ENCODE measurements at regions not wholly inside any gene's neighbourhood (a gene's known extent, or its start where the extent isn't known, plus 50 kb on each side); places are given as distances from the start of the nearest gene placed in this dataset.

DNA sequence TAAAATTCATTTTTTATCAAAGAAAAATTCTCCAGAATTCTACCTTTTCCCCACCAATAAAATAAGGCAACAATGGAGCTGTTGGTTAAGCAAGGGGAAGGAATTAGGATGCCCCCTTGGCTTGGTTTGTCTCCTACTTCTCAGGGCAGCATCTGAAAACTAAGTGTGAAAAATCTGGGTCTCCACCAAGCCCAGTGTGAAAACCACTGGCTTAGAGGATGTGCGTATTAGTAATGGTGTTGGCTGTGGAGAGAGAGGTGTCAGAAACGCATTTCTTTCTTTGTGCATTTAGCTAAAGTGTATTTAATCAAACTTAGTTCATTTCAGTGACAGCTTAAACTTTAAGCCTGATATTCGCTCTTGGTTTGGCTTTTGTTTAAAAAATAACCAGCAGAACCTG, 662.7 kb downstream of the MCTP2 start:
- TF ChIP-seq, protein P1, sequence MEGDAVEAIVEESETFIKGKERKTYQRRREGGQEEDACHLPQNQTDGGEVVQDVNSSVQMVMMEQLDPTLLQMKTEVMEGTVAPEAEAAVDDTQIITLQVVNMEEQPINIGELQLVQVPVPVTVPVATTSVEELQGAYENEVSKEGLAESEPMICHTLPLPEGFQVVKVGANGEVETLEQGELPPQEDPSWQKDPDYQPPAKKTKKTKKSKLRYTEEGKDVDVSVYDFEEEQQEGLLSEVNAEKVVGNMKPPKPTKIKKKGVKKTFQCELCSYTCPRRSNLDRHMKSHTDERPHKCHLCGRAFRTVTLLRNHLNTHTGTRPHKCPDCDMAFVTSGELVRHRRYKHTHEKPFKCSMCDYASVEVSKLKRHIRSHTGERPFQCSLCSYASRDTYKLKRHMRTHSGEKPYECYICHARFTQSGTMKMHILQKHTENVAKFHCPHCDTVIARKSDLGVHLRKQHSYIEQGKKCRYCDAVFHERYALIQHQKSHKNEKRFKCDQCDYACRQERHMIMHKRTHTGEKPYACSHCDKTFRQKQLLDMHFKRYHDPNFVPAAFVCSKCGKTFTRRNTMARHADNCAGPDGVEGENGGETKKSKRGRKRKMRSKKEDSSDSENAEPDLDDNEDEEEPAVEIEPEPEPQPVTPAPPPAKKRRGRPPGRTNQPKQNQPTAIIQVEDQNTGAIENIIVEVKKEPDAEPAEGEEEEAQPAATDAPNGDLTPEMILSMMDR (IDR thresholded peaks at IDR 0.05; ENCODE audit: borderline replicate concordance, insufficient read depth, low read depth, low read length), result no peak
- H3K4me3 ChIP-seq (ENCODE audit: low read depth, low read length), result no peak overlapping the region

DNA sequence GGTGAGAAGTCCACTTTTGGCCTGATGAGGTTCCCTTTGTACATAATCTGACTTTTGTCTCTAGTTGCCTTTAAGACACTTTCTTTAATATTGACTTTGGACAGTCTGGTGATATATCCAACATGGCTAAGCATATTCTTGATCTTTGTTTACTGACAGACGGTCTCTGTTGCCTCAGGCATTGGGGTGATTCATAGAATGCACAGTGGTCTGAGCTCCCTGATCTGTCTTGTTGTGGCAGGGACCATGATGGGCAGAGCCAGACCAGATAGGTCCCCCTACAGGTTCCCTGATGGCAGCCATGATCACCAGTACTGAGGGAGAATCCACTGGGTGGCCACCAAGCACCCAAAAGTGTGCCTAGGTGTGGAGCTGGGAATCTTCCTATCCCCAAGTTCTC, 678.1 kb downstream of the MCTP2 start:
- TF ChIP-seq, protein P1 (IDR thresholded peaks at IDR 0.05; ENCODE audit: borderline replicate concordance, insufficient read depth, low read depth, low read length), result no peak
- no peak overlapping the region for H3K4me3 ChIP-seq (ENCODE audit: low read depth, low read length)

DNA sequence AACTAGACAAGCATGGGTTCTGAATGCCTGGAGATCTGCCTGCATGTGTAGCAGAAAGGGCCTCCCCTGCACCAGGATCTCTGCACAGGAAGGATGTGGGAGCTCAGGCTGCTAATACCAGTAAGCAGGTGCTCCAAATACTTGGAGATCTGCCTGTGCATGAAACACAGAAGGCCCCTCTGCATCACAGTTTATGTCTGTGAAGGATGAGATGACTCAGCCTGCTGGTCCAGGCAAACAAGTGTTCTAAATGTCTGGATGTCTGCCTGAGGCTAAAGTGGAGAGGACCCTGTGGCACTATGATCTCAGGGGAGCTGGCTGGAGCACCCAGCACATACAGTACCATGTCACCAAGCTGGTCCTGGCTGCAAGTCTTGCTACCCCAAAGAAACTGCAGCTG, 678.8 kb downstream of the MCTP2 start:
- TF ChIP-seq, protein P1 (IDR thresholded peaks at IDR 0.05; ENCODE audit: borderline replicate concordance, insufficient read depth, low read depth, low read length), result no peak
- H3K4me3 ChIP-seq (ENCODE audit: low read depth, low read length), result no peak overlapping the region

DNA sequence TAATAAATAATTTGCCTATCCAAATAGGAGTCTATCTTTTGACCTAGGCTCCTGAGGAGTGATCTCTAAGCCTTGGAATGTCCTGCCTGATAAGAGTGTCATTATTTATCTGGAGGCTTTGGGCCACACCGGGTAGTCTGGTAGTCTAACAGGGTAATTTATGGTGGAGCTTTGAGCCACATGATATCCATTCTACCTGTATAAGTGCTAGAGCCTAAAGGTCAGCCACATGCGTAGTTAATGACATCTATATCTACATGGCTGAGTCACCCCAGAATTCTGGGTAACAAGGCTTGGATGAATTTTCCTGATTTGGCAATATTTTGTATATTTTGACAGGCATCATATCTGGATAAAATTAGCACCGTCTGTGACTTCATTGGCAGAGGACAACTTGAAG, 681.4 kb downstream of the MCTP2 start:
- no peak overlapping the region for H3K4me3 ChIP-seq (ENCODE audit: low read depth, low read length)
- TF ChIP-seq, protein P1 (IDR thresholded peaks at IDR 0.05; ENCODE audit: borderline replicate concordance, insufficient read depth, low read depth, low read length), result no peak

DNA sequence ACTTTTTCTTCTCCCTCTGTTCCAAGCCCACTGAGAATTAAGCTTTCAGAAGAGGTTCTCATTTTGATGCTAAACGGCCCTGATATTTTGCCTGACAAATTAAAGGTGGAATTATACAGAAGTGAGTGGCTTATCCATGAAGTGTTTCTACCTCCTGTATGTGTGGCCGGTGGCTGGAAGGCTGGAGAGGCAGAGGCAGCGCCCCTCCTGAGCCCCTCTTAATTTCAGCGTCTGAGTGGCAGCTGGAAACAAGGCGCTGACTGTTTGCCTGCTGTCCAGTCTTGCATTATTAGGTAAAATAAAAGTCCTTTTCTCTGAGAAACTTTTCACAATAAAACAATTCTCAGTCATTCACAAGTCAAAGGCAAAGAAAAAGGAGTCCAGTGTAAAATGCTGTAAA, 685.7 kb downstream of the MCTP2 start:
- H3K4me3 ChIP-seq (ENCODE audit: low read depth, low read length), result no peak overlapping the region
- TF ChIP-seq, protein P1 (IDR thresholded peaks at IDR 0.05; ENCODE audit: borderline replicate concordance, insufficient read depth, low read depth, low read length), result no peak

DNA sequence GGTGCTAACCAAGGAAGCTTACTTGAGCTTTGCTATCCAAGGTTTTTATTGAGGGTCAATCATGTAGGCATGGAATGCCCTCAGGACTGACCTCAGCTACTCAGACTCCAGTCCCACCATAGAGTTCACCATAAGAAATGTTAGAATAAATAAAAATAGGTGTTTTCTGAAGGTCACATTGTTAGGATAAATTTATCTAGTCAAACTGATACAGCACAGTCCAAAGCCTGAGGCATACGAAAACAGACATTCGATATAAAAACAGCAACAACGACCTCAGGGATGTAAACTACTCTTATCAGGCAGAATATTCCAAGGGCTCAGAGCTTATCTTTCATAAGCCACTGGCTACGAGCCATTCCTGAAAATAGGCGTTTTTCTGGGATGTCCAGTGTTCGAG, 690.6 kb downstream of the MCTP2 start:
- TF ChIP-seq, protein P1 (IDR thresholded peaks at IDR 0.05; ENCODE audit: borderline replicate concordance, insufficient read depth, low read depth, low read length), result no peak
- no peak overlapping the region for H3K4me3 ChIP-seq (ENCODE audit: low read depth, low read length)

DNA sequence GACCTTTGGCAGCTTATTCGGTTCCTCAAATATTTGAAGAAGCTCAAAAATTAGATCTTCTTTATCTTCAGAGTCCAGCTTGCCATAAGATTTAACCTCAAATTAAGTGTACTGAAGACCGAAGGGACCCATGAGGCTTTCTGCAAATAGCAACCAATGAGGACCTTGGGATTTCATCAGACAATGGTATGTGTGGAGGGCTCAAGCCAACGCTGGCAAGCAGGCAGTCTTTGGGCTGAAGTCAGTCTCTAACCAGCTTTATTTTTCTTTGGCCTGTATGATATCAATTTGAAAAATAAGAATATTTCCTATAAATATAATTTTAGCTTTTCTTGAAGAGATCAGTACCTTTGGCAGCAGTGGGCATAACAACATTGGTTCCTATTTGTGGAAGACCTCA, 692.7 kb downstream of the MCTP2 start:
- H3K4me3 ChIP-seq (ENCODE audit: low read depth, low read length), result no peak overlapping the region
- TF ChIP-seq, protein P1 (IDR thresholded peaks at IDR 0.05; ENCODE audit: borderline replicate concordance, insufficient read depth, low read depth, low read length), result no peak
